Hepatocyte (in vitro differentiated cells): ENCODE measurements at regions not wholly inside any gene's neighbourhood (a gene's known extent, or its start where the extent isn't known, plus 50 kb on each side); places are given as distances from the start of the nearest gene placed in this dataset.
"Not testable (repeated sequence)": the region's sequence is repeated elsewhere in the genome, so short reads cannot be mapped to it uniquely, and the experiment has no call there.

Experiments
- DNase-seq: peaks from one replicate; pipeline ENCODE4 v3.0.0-alpha.2; 2016; ENCODE audit warnings: low spot score
- H2AFZ ChIP-seq: fragments of 200-600 bp; sonication (generic); 2 replicates; pipeline ENCODE4 v1.6.0; 2016; ENCODE audit warnings: antibody characterized with exemption, mild to moderate bottlenecking
- H3K27ac ChIP-seq: fragments of 200-600 bp; sonication (generic); 2 replicates; pipeline ENCODE4 v1.5.1; 2016; ENCODE audit warnings: mild to moderate bottlenecking
- H3K27me3 ChIP-seq: fragments of 200-600 bp; sonication (generic); 2 replicates; pipeline ENCODE4 v1.6.1; 2016
- H3K36me3 ChIP-seq: fragments of 200-600 bp; sonication (generic); replicated peaks from 2 replicates; pipeline ENCODE4 v1.5.1; 2016; ENCODE audit warnings: low read depth; ENCODE audit not compliant: insufficient read depth
- H3K4me1 ChIP-seq: fragments of 200-600 bp; sonication (generic); 2 replicates; pipeline ENCODE4 v1.5.1; 2016; ENCODE audit warnings: mild to moderate bottlenecking, moderate library complexity; ENCODE audit not compliant: insufficient read depth
- H3K4me2 ChIP-seq: fragments of 200-600 bp; sonication (generic); 2 replicates; pipeline ENCODE4 v1.6.0; 2016
- H3K4me3 ChIP-seq: fragments of 200-600 bp; sonication (generic); 2 replicates; pipeline ENCODE4 v1.5.1; 2016; ENCODE audit warnings: mild to moderate bottlenecking
- H3K79me2 ChIP-seq: fragments of 200-600 bp; sonication (generic); 2 replicates; pipeline ENCODE4 v1.6.0; 2017; ENCODE audit warnings: mild to moderate bottlenecking
- H3K9me2 ChIP-seq: fragments of 200-600 bp; sonication (generic); replicated peaks from 2 replicates; pipeline ENCODE4 v1.6.0; 2017; ENCODE audit warnings: mild to moderate bottlenecking; ENCODE audit not compliant: insufficient read depth
- H3K9me3 ChIP-seq: fragments of 200-600 bp; sonication (generic); 2 replicates; pipeline ENCODE4 v1.5.1; 2016; ENCODE audit warnings: low read depth, mild to moderate bottlenecking
- H4K20me1 ChIP-seq: fragments of 200-600 bp; sonication (generic); 2 replicates; pipeline ENCODE4 v1.6.0; 2016; ENCODE audit warnings: mild to moderate bottlenecking; ENCODE audit not compliant: insufficient read depth, poor library complexity, severe bottlenecking
- CTCF ChIP-seq: fragments of 200-600 bp; sonication (generic); IDR thresholded peaks from 2 replicates; pipeline ENCODE4 v1.5.1; 2016; ENCODE audit warnings: antibody characterized with exemption, mild to moderate bottlenecking; ENCODE audit not compliant: poor library complexity
- EZH2 ChIP-seq: fragments of 200-600 bp; sonication (generic); IDR thresholded peaks from 2 replicates; pipeline ENCODE4 v1.6.1; 2016; ENCODE audit warnings: antibody characterized with exemption, mild to moderate bottlenecking, borderline replicate concordance
- EZH2phosphoT487 ChIP-seq: fragments of 200-600 bp; sonication (generic); IDR thresholded peaks from one replicate; pipeline ENCODE4 v1.6.1; 2018; ENCODE audit warnings: antibody characterized with exemption, mild to moderate bottlenecking, low read depth, moderate library complexity; ENCODE audit not compliant: unreplicated experiment, severe bottlenecking
- WGBS: methylation state at CpG from one replicate; pipeline ENCODE4 v1.1.6; 2016; ENCODE audit warnings: low lambda C conversion rate; ENCODE audit errors: missing lambda C conversion rate; 5-methylcytosine and 5-hydroxymethylcytosine counted together

GRCh38 chr10:29772403-29772802, 137.6 kb upstream of the SVIL start:
- Histone ChIP-seq H3K27me3 (no peaks in the 10 kb centered on the region), H3K9me3 (no peaks in the 10 kb centered on the region), H2AFZ (no peak overlapping the region), H3K27ac (no peak overlapping the region), H3K4me1 (no peaks in the 10 kb centered on the region), H3K4me2 (no peak overlapping the region), H3K9me2 (no peaks in the 10 kb centered on the region), H4K20me1 (no peaks in the 10 kb centered on the region), H3K79me2 (no peaks in the 10 kb centered on the region), H3K36me3 (no peaks in the 10 kb centered on the region), H3K4me3 (no peak overlapping the region)
- 87% methylated on average over 5 of the region's 5 CpGs for WGBS
- DNase-seq: no peak
- no peak for TF ChIP-seq EZH2phosphoT487
- no peak for TF ChIP-seq EZH2
- TF ChIP-seq CTCF: no peak

GRCh38 chr10:29771376-29771775, 136.6 kb upstream of the SVIL start:
- Histone ChIP-seq H3K4me2 (no peak overlapping the region), H3K27me3 (no peaks in the 10 kb centered on the region), H4K20me1 (no peaks in the 10 kb centered on the region), H3K27ac (no peak overlapping the region), H3K9me3 (no peaks in the 10 kb centered on the region), H3K9me2 (no peaks in the 10 kb centered on the region), H2AFZ (no peak overlapping the region), H3K36me3 (no peaks in the 10 kb centered on the region), H3K79me2 (no peaks in the 10 kb centered on the region), H3K4me1 (no peaks in the 10 kb centered on the region), H3K4me3 (no peak overlapping the region)
- 97% methylated on average over 5 of the region's 5 CpGs for WGBS
- no peak for DNase-seq
- TF ChIP-seq EZH2phosphoT487: no peak
- TF ChIP-seq EZH2: no peak
- TF ChIP-seq CTCF: no peak

DNA sequence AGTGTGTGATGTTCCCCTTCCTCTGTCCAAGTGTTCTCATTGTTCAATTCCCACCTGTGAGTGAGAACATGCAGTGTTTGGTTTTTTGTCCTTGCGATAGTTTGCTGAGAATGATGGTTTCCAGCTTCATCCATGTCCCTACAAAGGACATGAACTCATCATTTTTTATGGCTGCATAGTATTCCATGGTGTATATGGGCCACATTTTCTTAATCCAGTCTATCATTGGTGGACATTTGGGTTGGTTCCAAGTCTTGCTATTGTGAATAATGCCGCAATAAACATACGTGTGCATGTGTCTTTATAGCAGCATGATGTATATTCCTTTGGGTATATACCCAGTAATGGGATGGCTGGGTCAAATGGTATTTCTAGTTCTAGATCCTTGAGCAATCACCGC, 134.5 kb upstream of the SVIL start:
- H3K9me3 ChIP-seq, DNase-seq, H3K4me2 ChIP-seq, H3K4me3 ChIP-seq, H3K9me2 ChIP-seq, H3K4me1 ChIP-seq, H3K36me3 ChIP-seq, H3K27ac ChIP-seq, H3K27me3 ChIP-seq, H3K79me2 ChIP-seq, H2AFZ ChIP-seq, H4K20me1 ChIP-seq: not testable (repeated sequence)
- 85% methylated on average over 4 of the region's 4 CpGs for WGBS

GRCh38 chr10:29767968-29768367, 133.2 kb upstream of the SVIL start:
- TF ChIP-seq CTCF: no peak
- no peak for TF ChIP-seq EZH2phosphoT487
- TF ChIP-seq EZH2: no peak
- no peak for DNase-seq
- Histone ChIP-seq H3K4me1 (no peaks in the 10 kb centered on the region), H3K79me2 (no peaks in the 10 kb centered on the region), H2AFZ (no peak overlapping the region), H3K4me3 (no peak overlapping the region), H3K27me3 (no peaks in the 10 kb centered on the region), H3K9me3 (no peaks in the 10 kb centered on the region), H3K36me3 (no peaks in the 10 kb centered on the region), H3K27ac (no peak overlapping the region), H3K4me2 (no peak overlapping the region), H4K20me1 (no peaks in the 10 kb centered on the region), H3K9me2 (no peaks in the 10 kb centered on the region)
- 82% methylated on average over 4 of the region's 4 CpGs for WGBS
